NCI-H187 treated with DMSO at 0.1 percent for 48 hours (cell line): ENCODE measurements at regions not wholly inside any gene's neighbourhood (a gene's known extent, or its start where the extent isn't known, plus 50 kb on each side); places are given as distances from the start of the nearest gene placed in this dataset.
"Not testable (repeated sequence)": the region's sequence is repeated elsewhere in the genome, so short reads cannot be mapped to it uniquely, and the experiment has no call there.

Source experiments
- DNase-seq: peaks from one replicate; lab custom pipeline; 2025; lab: John Stamatoyannopoulos, UW

DNA sequence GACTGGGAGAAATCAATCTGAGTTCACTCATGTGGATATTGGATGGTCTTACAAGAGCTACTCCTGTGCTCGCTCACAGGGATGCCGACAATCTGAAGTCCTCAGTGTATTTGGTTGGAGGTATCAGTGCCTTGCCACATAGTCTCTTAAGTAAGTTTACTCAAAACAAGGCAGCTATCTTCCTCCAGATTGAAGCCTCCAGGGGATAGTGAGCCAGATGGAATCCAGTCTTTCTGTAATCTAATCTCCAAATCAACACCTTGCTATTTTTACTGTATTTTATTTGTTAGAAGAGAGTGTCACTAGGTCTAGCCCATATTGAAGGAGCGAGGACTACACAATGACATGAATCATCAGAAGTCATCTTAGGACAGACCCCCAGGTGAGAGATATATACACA lies 456.6 kb upstream of the POT1 start:
- DNase-seq, result no peak

DNA sequence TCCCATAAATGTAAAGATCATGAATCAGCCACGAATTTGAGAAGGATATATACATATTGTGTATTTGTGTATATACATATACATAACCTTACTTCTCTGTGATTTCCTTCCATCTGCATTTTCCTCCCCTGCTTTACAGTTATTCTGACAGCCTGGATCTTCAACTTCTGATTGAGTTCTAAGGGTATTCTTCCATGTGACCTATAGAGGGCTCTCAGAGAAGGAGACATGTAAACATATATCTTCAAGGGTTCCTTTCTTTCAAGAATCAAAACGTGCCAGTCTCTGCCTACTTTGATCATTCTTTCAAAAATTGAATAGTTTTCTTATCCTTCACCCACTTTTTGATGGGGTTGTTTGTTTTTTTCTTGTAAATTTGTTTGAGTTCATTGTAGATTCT lies 453.7 kb upstream of the POT1 start:
- DNase-seq, result no peak

DNA sequence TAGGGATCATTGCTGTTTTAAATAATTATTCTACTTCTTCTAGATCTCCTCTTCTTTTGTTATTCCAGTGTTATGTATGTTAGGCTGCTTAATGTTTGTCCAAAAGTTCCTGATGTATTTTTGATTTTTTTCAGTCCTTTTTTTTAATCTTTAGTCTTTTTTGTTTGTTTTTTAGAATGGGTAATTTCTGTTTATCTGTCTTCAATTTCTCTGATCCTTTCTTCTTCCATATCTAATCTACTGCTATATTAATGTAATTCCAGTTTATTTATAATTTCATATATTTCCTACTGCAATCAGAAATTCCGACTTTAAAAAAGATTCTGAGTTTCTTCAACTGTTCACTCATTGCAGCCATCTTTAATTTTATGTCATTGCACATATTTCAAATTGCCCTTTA lies 452.8 kb upstream of the POT1 start:
- DNase-seq, result no peak

DNA sequence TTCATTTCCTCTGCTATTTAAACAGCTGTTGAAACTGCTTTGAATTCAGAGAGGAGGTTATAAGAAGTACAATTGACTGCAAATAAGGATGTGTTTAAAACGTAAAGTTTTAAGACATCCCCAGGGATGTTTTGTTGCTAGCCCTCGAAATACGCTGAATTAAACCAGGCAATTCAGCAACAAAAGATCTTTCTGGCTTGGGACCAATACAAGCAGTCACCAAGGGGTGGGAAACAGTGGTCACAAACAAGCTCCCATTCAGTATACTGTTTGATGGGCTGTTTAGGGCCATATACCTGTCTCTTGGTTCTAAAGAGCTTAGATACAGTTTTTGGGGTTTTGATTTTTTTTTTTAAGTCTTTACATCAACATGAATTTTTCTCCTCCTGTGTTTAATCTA lies 446.3 kb upstream of the POT1 start:
- no peak for DNase-seq

DNA sequence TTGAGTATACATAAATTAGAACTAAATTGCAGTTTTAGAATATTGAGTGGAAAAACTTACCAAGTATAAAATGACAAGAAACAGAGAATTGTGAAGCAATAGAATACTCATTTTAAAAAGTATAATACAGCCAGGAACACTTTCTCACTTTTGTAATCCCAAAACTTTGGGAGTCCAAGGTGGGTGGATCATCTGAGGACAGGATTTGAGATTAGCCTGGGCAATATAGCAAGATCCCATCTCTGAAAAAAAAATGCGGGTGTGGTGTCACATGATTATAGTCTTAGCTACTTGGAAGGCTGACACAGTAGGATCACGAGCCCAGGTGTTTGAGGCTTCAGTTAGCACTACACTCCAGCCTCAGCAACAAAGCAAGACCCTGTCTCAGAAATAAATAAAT lies 440.9 kb upstream of the POT1 start:
- DNase-seq, result no peak

DNA sequence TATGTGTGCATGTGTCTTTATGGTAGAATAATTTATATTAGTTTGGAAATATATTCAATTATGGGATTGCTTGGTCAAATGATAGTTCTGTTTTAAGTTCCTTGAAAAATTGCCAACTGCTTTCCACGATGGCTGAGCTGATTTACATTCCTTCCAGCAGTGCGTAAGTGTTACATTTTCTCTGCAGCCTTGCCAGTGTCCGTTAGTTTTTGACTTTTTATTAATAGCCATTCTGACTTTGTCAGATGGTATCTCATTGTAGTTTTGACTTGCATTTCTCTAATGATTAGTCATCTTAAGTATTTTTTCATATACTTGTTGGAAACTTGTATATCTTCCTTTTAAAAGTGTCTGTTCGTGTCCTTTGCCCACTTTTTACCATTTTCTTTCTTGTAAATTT lies 434.2 kb upstream of the POT1 start:
- no peak for DNase-seq

DNA sequence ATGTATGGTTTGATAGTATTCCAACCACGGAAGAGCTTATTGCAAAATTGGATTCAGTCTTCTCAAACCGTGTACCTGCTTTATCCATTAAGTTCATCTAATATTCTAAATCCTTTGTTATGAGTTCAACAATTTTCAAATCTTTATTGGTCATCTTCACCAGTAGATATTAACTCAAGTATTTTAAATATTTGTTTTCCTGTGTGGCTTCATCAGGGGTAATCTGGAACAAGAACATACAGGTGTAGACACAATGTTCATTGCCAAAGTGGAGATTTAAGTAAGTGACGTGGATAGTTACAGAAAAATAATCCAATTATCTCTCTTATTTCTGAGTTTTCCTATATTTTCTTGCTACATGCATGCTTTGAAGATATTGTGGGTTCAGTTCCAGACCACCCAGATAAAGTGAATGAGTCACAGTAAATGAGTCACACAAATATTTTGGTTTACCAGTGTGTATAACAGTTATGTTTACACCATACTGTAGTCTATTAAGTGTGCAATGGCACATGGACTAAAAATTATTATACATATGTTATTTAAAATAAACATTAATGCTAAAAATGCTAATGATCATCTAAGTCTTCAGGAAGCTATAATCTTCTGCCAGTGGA lies 429.0 kb upstream of the POT1 start:
- no peak for DNase-seq

DNA sequence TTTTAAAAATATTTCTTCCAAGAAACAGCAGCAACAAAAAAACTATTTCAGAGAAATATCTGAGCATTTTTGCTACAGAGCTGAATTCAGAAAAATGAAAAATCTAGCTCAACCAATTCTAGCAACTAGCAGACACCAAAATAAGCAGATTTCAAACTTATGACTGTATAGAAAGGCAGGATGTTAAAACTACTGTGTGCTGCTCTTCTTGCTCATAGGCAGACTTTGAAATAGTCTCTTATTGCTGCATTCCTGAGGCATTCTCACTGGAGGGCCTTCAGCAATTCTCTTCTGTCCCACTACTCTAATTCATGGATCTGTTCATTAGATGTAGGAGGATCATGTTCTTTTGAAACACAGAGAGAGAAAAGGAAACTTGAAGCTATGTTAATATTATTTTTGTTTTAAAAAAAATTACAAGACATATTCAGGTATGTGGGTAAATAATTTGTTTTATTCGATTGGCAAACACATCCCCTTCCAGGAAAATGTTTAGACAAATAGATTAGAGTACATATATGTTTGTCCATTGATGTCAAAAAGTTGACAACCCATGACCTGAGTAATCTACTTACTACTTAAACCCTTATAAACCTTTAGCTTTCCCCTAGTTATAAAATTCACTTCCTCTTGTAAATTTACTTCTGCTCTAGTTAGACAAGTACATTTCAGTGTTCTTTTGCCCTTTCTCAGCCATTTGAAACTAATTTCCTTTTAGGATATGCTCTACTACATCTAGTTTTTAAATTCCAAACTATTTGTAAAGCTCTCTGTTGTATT lies 428.2 kb upstream of the POT1 start:
- DNase-seq, result no peak

DNA sequence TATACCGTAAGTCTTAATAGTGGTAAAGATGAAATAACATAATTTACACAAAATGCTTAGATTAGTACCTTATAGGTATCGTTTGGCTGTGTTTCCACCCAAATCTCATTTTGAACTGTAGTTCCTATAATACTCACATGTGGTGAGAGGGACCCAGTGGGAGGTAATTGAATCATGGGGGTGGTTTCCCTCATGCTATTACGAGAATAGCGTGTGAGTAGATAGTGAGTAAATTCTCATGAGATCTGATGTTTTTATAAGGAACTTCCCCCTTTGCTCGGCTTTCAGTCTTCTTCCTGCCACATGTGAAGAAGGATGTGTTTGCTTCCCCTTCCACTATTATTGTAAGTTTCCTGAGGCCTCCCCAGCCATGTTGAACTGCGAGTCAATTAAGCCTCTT lies 426.3 kb upstream of the POT1 start:
- no peak for DNase-seq

DNA sequence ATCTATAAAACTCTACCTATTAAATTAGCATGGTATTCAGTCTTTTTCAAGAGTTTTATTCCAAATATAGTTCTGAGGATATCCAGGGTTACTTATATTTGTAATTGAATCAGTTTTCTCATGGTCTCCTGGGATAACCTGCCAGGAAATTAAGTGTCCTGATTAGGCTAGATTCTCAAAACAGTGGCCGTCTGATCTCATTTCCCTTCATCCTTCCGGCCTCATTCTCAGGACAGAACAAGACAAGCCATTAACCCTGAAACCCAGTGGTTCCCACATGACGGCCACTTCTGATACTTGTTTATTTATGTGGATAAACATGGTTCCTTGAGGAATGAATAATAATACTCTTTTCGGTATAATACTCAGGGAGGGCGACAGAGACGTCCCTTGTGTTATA lies 417.6 kb upstream of the POT1 start:
- DNase-seq, result no peak

DNA sequence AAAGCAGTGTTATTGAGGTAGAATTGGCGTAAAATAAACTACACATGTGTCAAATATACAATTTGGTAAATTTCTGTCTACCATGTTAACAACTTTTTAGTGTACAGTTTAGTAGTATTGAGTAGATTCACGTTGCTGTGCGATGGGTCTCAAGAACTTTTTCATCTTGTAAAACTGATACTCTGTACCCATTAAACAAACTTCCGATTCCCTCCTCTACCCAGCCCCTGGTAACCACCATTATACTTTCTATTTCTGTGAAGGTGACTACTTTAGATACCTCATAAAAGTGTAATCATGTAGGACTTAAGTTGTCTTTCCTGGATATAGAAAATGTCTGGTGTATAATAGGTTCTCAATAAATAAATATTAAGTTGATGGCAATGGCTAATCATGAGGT lies 408.5 kb upstream of the POT1 start:
- no peak for DNase-seq

DNA sequence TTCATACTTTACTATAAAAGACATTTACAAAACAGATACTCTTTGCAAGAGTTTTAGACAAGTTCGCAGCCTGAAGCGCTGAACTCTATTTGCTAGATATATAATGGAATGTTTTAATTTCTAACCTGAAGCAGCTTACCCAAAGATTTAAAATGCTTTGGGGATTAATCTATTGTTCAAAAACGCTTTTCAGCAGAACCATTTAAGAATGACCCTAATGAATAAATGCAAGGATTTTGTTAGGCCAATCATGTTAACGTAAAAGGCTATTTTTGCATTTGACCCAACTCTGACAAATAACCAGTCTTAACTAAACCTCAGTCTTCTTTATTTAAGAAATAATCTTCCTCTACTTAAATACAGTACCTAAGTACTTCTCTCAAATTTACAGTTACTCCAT lies 406.7 kb upstream of the POT1 start:
- no peak for DNase-seq

DNA sequence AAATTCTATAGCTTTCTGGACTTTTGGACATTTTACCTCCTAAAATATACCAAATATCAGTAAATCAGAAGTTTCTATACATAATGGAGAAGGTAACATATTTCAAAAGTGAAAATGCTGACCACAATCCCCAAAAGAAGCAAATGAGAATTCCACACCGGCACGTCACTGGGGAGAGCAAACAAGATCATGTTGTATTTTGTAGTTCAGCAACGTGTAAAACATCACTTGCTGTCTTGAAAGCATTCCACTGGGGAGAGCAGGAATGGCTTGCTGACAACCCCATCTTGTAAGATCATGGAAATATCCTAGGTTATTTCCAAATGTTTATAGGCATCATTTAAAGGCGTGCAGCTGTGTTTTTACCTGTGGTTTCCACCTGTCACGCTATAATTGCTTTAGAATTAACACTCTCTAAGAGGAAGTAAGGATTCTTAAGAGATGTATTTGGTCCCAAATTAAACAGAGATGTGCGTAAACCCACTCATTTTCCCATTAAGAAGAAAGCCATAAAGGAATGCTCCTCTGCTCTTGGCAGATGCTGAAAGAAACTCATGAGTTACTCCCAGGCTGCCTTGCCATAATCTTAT lies 397.1 kb upstream of the POT1 start:
- DNase-seq, result no peak

DNA sequence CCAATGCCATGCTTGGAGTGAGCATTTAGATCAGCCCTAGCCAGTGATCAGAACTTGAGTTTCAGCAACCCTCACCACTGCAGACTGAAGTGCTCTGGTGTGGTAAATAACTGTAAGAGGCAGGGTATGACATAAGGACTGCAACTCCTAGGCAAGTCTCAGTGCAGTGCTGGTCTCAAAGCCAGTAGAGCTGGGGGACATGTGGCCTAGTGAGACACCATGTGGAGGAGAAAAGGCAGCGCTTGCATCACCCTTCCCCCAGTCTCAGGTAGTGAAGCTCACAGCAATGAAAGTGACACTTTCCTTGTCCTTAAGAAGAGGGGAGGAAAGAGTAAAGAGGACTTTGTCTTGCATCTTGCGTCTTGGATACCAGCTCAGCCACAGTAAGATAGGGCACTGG lies 386.8 kb upstream of the POT1 start:
- DNase-seq, result no peak

DNA sequence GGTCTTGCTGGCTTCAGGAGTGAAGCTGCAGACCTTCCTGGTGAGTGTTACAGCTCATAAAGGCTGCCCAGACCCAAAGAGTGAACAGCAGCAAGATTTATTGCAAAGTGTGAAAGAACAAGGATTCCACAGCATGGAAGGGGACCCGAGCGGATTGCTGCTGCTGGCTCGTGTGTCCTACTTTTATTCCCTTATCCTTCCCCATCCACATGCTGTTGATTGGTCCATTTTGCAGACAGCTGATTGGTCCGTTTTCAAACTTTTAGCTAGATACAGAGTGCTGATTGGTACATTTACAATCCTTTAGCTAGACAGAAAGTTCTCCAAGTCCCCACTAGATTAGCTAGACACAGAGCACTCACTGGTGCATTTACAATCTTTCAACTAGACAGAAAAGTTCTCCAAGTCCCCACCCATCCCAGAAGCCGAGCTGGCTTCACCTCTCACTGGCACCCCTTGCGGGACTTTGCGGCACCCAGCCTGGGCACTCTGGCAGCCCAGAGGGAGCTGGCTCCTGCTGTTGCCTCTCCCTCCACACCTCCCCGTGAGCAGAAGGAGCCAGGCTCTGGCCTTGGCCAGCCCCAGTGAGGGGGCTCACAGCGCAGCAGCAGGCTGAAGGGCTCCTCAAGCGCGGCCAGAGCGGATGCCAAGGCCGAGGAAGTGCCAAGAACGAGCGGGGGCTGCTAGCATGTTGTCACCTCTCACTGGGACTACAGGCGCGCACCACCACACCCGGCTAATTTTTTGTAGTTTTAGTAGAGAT lies 369.6 kb upstream of the POT1 start:
- DNase-seq, result no peak

DNA sequence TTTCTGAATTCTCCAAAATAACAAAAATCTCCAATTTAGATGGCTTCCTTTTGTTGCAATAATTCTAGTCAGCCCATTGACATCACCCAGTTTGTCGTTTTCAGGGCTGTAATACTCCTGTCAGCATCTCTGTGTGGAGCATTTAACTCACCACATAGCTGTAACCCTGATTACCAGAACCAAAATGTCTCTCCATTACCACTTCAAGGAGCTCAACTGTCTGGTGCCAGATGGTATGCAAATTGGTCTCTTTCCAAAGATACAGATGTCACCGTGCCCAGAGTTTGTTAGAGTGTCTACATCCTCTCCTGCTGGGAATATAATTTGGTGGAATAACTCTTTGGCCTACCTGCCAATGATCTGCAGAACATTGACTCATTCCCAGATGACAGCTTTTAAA lies 350.3 kb upstream of the POT1 start:
- no peak for DNase-seq

DNA sequence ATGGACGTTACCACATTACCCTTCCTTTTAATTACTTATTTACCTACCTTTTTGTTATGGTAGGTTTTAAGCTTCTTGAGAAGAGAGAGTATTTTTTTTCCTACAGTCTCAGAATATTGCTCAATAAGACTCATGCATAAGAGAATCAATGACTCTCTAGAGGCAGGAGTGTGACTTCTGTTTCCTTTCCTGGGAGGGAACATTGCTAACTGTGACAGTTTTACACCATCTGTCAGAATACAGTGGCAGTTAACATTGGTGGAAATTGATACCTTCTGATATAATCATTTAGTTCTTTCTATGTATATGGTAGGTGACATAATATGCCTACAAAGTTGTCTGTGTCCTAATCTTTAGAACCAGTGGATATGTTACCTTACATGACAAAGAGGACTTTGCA lies 348.7 kb upstream of the POT1 start:
- no peak for DNase-seq

DNA sequence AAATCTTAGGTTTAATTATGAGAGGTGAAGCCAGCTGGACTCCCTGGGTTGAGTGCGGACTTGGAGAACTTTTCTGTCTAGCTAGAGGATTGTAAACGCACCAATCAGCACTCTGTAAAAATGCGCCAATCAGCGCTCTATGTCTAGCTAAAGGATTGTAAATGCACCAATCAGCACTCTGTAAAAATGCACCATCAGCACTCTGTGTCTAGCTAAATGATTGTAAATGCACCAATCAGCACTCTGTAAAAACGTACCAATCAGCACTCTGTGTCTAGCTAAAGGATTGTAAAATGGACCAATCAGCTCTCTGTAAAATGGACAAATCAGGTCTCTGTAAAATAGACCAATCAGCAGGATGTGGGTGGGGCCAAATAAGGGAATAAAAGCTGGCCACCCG lies 345.1 kb upstream of the POT1 start:
- not testable (repeated sequence) for DNase-seq

DNA sequence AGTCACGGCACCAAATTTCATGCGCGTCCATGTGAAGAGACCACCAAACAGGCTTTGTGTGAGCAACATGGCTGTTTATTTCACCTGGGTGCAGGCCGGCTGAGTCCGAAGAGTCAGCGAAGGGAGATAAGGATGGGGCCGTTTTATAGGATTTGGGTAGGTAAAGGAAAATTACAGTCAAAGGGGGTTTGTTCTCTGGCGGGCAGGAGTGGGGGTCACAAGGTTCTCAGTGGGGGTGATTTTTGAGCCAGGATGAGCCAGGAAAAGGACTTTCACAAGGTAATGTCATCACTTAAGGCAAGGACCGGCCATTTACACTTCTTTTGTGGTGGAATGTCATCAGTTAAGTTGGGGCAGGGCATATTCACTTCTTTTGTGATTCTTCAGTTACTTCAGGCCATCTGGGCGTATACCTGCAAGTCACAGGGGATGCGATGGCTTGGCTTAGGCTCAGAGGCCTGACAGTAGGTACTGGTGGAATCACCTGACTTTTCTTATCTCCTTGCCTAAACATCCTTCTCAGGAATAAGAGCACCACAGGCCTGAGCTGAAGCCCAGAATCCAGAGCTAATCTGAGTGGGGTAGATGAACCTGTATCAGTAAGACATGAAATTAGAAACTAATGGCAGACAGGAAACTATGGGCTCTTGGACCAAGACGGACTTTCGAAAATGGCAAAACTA lies 334.7 kb upstream of the POT1 start:
- DNase-seq, result not testable (repeated sequence)

DNA sequence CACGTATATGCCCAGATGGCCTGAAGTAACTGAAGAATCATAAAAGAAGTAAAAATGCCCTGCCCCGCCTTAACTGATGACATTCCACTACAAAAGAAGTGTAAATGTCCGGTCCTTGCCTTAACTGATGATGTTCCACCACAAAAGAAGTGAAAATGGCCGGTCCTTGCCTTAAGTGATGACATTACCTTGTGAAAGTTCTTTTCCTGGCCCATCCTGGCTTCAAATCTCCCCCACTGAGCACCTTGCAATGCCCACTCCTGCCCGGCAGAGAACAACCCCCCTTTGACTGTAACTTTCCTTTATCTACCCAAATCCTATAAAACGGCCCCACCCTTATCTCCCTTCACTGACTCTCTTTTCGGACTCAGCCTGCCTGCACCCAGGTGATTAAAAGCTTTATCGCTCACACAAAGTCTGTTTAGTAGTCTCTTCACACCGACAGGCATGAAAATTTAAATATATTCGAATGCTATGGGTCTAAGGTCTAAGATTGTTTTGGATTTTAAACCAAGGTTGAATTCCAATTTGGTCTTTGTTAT lies 329.3 kb upstream of the POT1 start:
- DNase-seq, result not testable (repeated sequence)

DNA sequence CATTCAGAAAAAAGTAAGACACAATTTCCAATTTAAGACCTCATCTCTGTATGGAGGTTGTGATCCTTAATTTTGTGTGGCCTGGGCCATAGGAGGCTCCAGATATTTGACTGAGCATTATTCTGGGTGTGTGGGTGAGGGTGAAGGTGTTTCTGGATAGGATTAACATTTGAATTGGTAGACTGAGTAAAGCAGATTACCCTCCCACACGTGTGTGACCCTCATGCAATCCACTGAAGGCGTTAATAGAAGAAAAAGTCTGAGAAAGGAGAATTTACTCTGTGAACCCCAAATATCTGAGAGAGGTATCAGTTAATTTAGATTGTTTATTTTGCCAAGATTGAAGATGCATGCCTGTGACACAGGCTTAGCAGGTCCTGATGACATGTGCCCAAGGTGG lies 328.0 kb upstream of the POT1 start:
- DNase-seq, result no peak

DNA sequence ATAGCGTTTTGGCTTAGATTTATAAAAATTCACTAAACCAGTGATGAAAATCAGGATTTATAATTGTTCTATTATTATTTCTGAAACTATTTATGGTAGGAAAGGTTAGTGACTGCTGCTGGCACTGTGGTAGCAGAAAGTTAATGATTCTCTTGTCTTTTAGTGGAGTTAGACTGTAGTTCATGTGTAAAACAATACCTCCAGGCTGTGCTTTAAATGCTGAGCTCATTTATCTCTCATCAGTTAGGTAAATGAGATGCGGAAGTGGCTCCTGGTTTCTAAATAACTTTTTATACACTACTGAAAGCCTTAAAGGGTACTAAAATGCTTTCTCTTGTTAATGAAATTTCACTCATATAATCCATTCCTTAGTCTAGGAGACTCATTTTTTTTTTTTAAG lies 326.8 kb upstream of the POT1 start:
- no peak for DNase-seq
